ENCODE measurements at regions not wholly inside any gene's neighbourhood (a gene's known extent, or its start where the extent isn't known, plus 50 kb on each side); places are given as distances from the start of the nearest gene placed in this dataset.

DNA sequence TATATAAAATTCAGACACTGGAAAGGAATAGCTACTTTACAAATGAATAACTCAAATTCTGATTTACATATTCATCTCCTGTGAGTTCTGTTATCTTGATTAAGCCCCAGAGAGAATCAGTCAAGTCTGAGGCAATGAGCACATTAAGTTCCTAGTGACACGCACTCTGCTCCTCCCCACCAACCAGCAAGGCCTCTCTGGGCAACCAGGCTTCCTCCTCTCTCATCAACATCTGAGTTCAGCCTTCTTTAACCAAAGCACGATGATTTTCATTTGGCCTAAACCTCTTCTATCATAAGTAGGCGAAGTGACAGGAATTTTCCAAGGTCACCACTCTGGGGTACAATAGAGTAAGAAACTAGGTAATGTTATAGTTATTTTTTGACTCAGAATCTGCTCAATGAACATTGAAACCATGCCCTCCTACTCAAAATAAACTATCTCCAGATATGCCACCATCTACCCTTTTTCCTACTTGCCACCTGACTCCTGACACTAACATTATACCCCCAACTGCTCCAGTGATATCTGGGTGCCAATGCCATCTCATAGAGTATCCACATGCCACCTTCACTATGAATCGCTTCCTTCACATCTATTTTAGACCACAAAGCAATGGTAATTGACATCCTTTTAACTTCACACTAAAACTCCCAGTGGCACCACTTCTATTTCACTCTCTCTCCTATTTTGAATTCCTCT, 114.8 kb downstream of the FAM76B start:
- H3K9ac ChIP-seq (ENCODE audit: low read length in 2 of 2), result no peak overlapping the region
- H3K4me3 ChIP-seq (ENCODE audit: low read length in 2 of 2), result no peak overlapping the region
- no peaks in the 10 kb centered on the region for H3K36me3 ChIP-seq (ENCODE audit: control insufficient read depth in 2 of 2, insufficient read depth in 2 of 2, low read length in 2 of 2)
- H3K27me3 ChIP-seq (ENCODE audit: control insufficient read depth in 1 of 2, insufficient read depth in 2 of 2, low read length in 2 of 2), result no peaks in the 10 kb centered on the region
- peaks cover 18% of the 10 kb centered on the region for H3K4me1 ChIP-seq (ENCODE audit: control insufficient read depth, insufficient read depth, low read length)
- peak overlapping the region; percentile 26 for H3K27ac ChIP-seq (ENCODE audit: low read length)
- H3K9me3 ChIP-seq (ENCODE audit: control insufficient read depth in 2 of 2, low read length in 2 of 2), result no peaks in the 10 kb centered on the region

DNA sequence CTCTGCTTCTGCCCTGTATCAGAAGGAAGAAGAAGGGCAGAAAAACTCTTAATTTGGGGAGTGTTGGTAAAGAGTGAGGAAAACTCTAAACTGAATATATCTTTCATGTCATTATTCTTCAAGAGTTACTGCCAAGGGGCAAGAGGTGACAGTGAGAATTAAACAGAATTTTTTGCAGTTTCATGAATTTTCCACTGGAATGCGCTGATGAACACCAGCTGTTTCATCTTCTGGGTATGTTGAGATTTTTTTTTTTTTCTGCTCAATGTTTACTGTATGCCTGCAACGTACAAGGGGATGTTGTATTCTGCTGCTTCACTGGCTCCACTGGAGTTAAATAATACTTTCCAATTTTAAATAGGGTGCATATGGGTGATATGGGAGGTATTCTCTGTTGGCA, 117.8 kb downstream of the FAM76B start:
- no peaks in the 10 kb centered on the region for H3K36me3 ChIP-seq (ENCODE audit: control insufficient read depth in 2 of 2, insufficient read depth in 2 of 2, low read length in 2 of 2)
- H3K9me3 ChIP-seq (ENCODE audit: control insufficient read depth in 2 of 2, low read length in 2 of 2), result no peaks in the 10 kb centered on the region
- H3K27me3 ChIP-seq (ENCODE audit: control insufficient read depth in 1 of 2, insufficient read depth in 2 of 2, low read length in 2 of 2), result no peaks in the 10 kb centered on the region
- H3K4me3 ChIP-seq (ENCODE audit: low read length in 2 of 2), result no peak overlapping the region
- H3K27ac ChIP-seq (ENCODE audit: low read length), result peak overlapping the region; percentile 26
- H3K4me1 ChIP-seq (ENCODE audit: control insufficient read depth, insufficient read depth, low read length), result peaks cover 15% of the 10 kb centered on the region
- H3K9ac ChIP-seq (ENCODE audit: low read length in 2 of 2), result no peak overlapping the region

DNA sequence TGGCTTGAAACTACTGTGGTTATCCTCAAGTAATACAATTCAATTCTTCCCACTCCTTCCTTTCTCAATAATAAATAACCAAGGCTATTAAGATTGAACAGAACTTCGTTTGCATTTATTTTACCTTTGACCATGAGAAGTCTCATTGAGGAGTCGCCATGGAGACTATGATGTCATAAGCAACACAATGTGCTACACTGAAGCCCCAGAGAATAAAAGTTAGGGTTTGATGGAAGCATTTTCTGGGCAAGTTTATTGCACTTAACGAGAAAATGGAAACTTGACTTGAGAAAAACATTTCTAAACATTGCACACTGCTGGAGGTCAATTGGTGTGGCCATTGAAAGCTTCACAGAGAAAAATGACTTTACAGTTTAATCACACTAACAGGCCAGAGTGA, 121.5 kb downstream of the FAM76B start:
- no peaks in the 10 kb centered on the region for H3K9me3 ChIP-seq (ENCODE audit: control insufficient read depth in 2 of 2, low read length in 2 of 2)
- H3K9ac ChIP-seq (ENCODE audit: low read length in 2 of 2), result no peak overlapping the region
- H3K36me3 ChIP-seq (ENCODE audit: control insufficient read depth in 2 of 2, insufficient read depth in 2 of 2, low read length in 2 of 2), result no peaks in the 10 kb centered on the region
- peaks cover 6% of the 10 kb centered on the region for H3K4me1 ChIP-seq (ENCODE audit: control insufficient read depth, insufficient read depth, low read length)
- no peak overlapping the region for H3K4me3 ChIP-seq (ENCODE audit: low read length in 2 of 2)
- H3K27ac ChIP-seq (ENCODE audit: low read length), result no peak overlapping the region
- H3K27me3 ChIP-seq (ENCODE audit: control insufficient read depth in 1 of 2, insufficient read depth in 2 of 2, low read length in 2 of 2), result no peaks in the 10 kb centered on the region

DNA sequence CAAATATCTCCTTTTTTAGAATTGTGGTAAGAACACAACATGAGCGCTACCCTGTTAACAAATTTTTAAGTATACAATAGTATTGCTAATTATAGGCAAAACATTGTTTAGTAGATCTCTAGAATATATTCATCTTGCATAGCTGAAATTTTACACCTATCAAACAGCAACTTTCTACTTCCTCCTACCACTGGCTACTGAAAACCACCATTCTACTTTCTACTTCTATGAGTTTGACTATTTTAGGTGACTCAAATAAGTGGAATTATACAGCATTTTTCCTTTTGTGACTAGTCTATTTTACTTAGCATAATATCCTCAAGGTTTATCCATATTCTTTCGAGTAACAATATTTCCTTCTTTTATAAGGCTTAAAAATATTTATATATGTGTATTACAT, 128.4 kb downstream of the FAM76B start:
- Histone ChIP-seq H3K27ac (ENCODE audit: low read length) (no peak overlapping the region), H3K27me3 (ENCODE audit: control insufficient read depth in 1 of 2, insufficient read depth in 2 of 2, low read length in 2 of 2) (no peaks in the 10 kb centered on the region), H3K4me3 (ENCODE audit: low read length in 2 of 2) (no peak overlapping the region), H3K9ac (ENCODE audit: low read length in 2 of 2) (no peak overlapping the region), H3K9me3 (ENCODE audit: control insufficient read depth in 2 of 2, low read length in 2 of 2) (no peaks in the 10 kb centered on the region), H3K36me3 (ENCODE audit: control insufficient read depth in 2 of 2, insufficient read depth in 2 of 2, low read length in 2 of 2) (no peaks in the 10 kb centered on the region), H3K4me1 (ENCODE audit: control insufficient read depth, insufficient read depth, low read length) (no peaks in the 10 kb centered on the region)

DNA sequence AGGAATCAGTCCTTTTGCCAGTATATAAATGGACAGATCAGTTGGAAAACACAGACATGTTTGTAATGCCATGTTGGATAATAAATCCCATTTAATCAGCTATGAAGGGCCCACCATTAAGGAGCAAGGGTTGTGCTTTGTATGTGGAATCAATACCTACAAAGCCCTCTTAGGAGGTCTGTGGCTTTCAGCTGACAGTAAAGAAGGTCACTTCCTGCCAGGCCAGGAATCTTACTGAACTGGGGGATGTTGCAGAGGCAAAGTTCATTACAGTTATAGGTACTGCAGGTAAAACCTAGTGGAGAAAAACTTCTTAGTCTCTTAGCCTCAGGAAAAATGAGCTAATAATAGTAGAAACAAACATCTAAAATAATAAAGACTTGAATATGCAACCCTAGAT, 129.5 kb downstream of the FAM76B start:
- H3K27me3 ChIP-seq (ENCODE audit: control insufficient read depth in 1 of 2, insufficient read depth in 2 of 2, low read length in 2 of 2), result no peaks in the 10 kb centered on the region

DNA sequence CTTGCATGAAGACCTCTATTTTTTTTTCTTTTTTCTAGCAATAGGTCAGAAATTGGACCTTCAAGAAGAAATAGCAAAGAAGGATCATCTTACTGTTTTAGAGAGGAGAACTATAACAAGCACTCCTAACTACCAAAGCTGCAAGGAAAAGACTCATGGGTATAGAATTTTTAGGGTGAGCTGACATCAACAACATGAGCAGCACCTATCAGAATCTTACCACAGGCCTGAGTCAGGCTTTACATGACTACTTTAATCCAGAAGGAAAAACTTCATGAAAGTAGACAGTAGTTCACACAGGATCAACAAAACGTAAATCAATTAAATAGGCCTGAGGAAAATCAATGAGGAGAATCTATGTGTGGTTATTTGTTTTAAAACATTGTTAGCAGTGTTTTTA, 130.5 kb downstream of the FAM76B start:
- Histone ChIP-seq H3K27ac (ENCODE audit: low read length) (no peak overlapping the region), H3K4me1 (ENCODE audit: control insufficient read depth, insufficient read depth, low read length) (no peaks in the 10 kb centered on the region), H3K27me3 (ENCODE audit: control insufficient read depth in 1 of 2, insufficient read depth in 2 of 2, low read length in 2 of 2) (no peaks in the 10 kb centered on the region), H3K9ac (ENCODE audit: low read length in 2 of 2) (no peak overlapping the region), H3K4me3 (ENCODE audit: low read length in 2 of 2) (no peak overlapping the region), H3K36me3 (ENCODE audit: control insufficient read depth in 2 of 2, insufficient read depth in 2 of 2, low read length in 2 of 2) (no peaks in the 10 kb centered on the region), H3K9me3 (ENCODE audit: control insufficient read depth in 2 of 2, low read length in 2 of 2) (no peaks in the 10 kb centered on the region)

More for the DNA sequence above, 129.5 kb downstream of the FAM76B start:
- Histone ChIP-seq H3K4me3 (ENCODE audit: low read length in 2 of 2) (no peak overlapping the region), H3K4me1 (ENCODE audit: control insufficient read depth, insufficient read depth, low read length) (no peaks in the 10 kb centered on the region), H3K27ac (ENCODE audit: low read length) (no peak overlapping the region), H3K9me3 (ENCODE audit: control insufficient read depth in 2 of 2, low read length in 2 of 2) (no peaks in the 10 kb centered on the region), H3K36me3 (ENCODE audit: control insufficient read depth in 2 of 2, insufficient read depth in 2 of 2, low read length in 2 of 2) (no peaks in the 10 kb centered on the region), H3K9ac (ENCODE audit: low read length in 2 of 2) (no peak overlapping the region)

DNA sequence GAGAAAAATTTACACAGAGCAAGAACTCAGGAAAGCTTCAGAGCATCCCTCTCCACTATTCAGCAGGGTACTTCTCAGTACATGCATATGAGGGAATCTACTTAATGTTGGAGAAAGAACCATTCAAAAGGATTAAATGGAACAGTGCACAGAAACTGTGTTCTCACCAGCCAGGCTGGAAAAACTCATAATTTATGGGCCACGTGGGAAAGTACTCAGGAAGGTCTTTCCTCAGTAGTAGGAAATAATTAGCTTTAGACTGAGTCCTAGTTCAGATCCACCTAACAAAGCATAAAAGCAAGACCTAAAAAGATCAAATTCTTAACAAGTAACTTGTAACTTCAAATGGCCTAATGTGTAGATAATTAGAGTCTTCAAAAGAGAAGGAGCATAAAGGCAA, 134.0 kb downstream of the FAM76B start:
- Histone ChIP-seq H3K27me3 (ENCODE audit: control insufficient read depth in 1 of 2, insufficient read depth in 2 of 2, low read length in 2 of 2) (no peaks in the 10 kb centered on the region), H3K9ac (ENCODE audit: low read length in 2 of 2) (no peak overlapping the region), H3K4me3 (ENCODE audit: low read length in 2 of 2) (no peak overlapping the region), H3K27ac (ENCODE audit: low read length) (no peak overlapping the region), H3K36me3 (ENCODE audit: control insufficient read depth in 2 of 2, insufficient read depth in 2 of 2, low read length in 2 of 2) (no peaks in the 10 kb centered on the region), H3K4me1 (ENCODE audit: control insufficient read depth, insufficient read depth, low read length) (no peaks in the 10 kb centered on the region), H3K9me3 (ENCODE audit: control insufficient read depth in 2 of 2, low read length in 2 of 2) (no peaks in the 10 kb centered on the region)

DNA sequence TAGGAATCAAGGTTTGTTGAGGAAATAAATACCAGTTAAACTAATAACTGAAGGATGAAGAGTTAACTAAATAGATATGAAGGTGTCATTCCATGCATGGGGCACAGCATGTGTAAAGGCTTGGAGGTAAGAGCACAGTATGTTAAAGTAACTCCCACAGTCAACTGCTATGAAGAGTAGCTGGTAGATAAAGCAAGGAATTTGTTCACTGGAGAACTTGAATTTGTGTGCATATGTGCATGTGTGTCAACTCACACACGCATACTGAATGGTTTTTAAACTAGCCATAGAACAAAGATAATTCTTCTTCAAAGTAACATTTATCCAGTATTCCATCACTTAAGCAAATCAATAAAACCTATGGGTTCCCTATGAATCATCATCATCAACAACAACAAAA, 135.9 kb downstream of the FAM76B start:
- H3K4me1 ChIP-seq (ENCODE audit: control insufficient read depth, insufficient read depth, low read length), result no peaks in the 10 kb centered on the region
- H3K9ac ChIP-seq (ENCODE audit: low read length in 2 of 2), result no peak overlapping the region
- H3K4me3 ChIP-seq (ENCODE audit: low read length in 2 of 2), result no peak overlapping the region
- no peaks in the 10 kb centered on the region for H3K27me3 ChIP-seq (ENCODE audit: control insufficient read depth in 1 of 2, insufficient read depth in 2 of 2, low read length in 2 of 2)
- H3K9me3 ChIP-seq (ENCODE audit: control insufficient read depth in 2 of 2, low read length in 2 of 2), result no peaks in the 10 kb centered on the region
- no peak overlapping the region for H3K27ac ChIP-seq (ENCODE audit: low read length)
- no peaks in the 10 kb centered on the region for H3K36me3 ChIP-seq (ENCODE audit: control insufficient read depth in 2 of 2, insufficient read depth in 2 of 2, low read length in 2 of 2)

DNA sequence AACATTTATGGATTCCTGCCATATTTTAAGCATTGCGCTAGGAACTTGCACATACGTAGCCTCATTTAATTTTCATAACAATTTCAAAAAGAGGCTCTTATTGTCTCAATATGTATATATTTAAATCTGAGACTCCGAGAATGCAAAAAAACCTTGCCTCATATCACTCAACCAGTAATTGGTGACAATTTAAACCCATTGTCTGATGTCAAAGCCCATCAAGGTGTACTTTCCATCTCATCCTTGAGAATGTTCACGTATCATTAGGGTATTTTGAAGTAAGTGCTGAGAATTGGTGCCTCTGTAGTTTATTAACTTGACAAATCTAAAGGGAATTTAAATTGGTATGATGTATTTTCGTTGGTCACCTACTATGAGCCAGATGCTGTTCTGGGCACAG, 136.5 kb downstream of the FAM76B start:
- Histone ChIP-seq H3K36me3 (ENCODE audit: control insufficient read depth in 2 of 2, insufficient read depth in 2 of 2, low read length in 2 of 2) (no peaks in the 10 kb centered on the region), H3K9me3 (ENCODE audit: control insufficient read depth in 2 of 2, low read length in 2 of 2) (no peaks in the 10 kb centered on the region), H3K4me3 (ENCODE audit: low read length in 2 of 2) (no peak overlapping the region), H3K4me1 (ENCODE audit: control insufficient read depth, insufficient read depth, low read length) (no peaks in the 10 kb centered on the region), H3K27ac (ENCODE audit: low read length) (no peak overlapping the region), H3K9ac (ENCODE audit: low read length in 2 of 2) (no peak overlapping the region), H3K27me3 (ENCODE audit: control insufficient read depth in 1 of 2, insufficient read depth in 2 of 2, low read length in 2 of 2) (no peaks in the 10 kb centered on the region)

DNA sequence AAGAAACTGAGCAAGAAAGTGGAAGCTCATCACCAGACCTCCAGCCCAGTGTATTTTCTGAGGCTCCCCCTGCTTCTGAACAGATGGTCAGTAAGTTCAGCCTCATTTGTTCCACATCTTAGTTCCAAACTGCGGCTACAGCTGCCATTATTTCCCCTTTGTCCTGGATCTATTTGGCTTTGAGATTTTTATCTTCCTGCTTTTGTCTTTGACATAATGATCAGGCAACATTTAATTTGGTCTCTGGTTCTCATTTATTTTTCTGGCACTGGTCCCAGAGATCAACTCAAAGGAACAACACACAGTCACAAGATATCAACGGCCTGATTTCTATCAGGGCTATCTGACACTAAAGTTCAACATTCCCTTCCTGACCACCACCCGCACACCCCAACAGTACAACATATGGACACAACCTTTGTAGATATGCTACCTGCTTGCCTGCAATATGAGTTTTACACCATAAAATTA, 137.5 kb downstream of the FAM76B start:
- Histone ChIP-seq H3K4me3 (ENCODE audit: low read length in 2 of 2) (no peak overlapping the region), H3K36me3 (ENCODE audit: control insufficient read depth in 2 of 2, insufficient read depth in 2 of 2, low read length in 2 of 2) (no peaks in the 10 kb centered on the region), H3K9ac (ENCODE audit: low read length in 2 of 2) (no peak overlapping the region), H3K27me3 (ENCODE audit: control insufficient read depth in 1 of 2, insufficient read depth in 2 of 2, low read length in 2 of 2) (no peaks in the 10 kb centered on the region), H3K4me1 (ENCODE audit: control insufficient read depth, insufficient read depth, low read length) (no peaks in the 10 kb centered on the region), H3K27ac (ENCODE audit: low read length) (no peak overlapping the region), H3K9me3 (ENCODE audit: control insufficient read depth in 2 of 2, low read length in 2 of 2) (no peaks in the 10 kb centered on the region)

DNA sequence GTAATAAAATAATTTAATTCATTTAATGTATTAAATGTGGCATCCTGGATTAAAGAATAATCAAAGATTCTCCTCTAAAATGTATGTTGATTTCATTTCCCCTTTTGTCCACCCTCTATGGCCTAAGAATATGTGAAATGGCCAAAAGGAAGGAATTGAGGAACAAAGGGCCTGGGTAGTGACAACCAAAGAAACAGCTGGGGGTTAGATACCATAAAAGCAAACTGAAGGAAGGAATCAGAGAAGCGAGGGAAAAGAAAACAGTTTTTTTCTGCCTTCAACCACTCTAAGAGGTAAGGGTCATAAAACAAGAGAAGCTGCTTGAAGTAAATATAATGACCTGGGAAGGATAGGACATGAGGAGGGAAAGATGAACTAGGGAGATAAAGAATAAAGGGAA, 139.3 kb downstream of the FAM76B start:
- H3K27ac ChIP-seq (ENCODE audit: low read length), result no peak overlapping the region
- peaks cover 3 to 5% of the 10 kb centered on the region in 2 donors for H3K9me3 ChIP-seq (ENCODE audit: control insufficient read depth in 2 of 2, low read length in 2 of 2)
- no peaks in the 10 kb centered on the region for H3K4me1 ChIP-seq (ENCODE audit: control insufficient read depth, insufficient read depth, low read length)
- no peaks in the 10 kb centered on the region for H3K36me3 ChIP-seq (ENCODE audit: control insufficient read depth in 2 of 2, insufficient read depth in 2 of 2, low read length in 2 of 2)
- no peaks in the 10 kb centered on the region for H3K27me3 ChIP-seq (ENCODE audit: control insufficient read depth in 1 of 2, insufficient read depth in 2 of 2, low read length in 2 of 2)
- H3K4me3 ChIP-seq (ENCODE audit: low read length in 2 of 2), result no peak overlapping the region
- no peak overlapping the region for H3K9ac ChIP-seq (ENCODE audit: low read length in 2 of 2)
